MM.1S (cell line): ENCODE measurements at regions not wholly inside any gene's neighbourhood (a gene's known extent, or its start where the extent isn't known, plus 50 kb on each side); places are given as distances from the start of the nearest gene placed in this dataset.

Experiments
- DNase-seq: peaks from one replicate; pipeline ENCODE4 v3.0.0-alpha.2; 2015
- H2AFZ ChIP-seq: fragments of 300-600 bp; sonication (generic); 2 replicates; pipeline ENCODE4 v1.6.0; 2016; ENCODE audit warnings: antibody characterized with exemption, low read length
- H3F3A ChIP-seq: fragments of 300-600 bp; sonication (generic); 2 replicates; pipeline ENCODE4 v1.6.1; 2016; ENCODE audit warnings: mild to moderate bottlenecking, antibody characterized with exemption, low read length, moderate library complexity, mixed read lengths; ENCODE audit not compliant: insufficient read depth
- H3K27ac ChIP-seq: fragments of 300-600 bp; sonication (generic); 2 replicates; pipeline ENCODE4 v1.5.1; 2016; ENCODE audit warnings: mild to moderate bottlenecking, low read length
- H3K27me3 ChIP-seq: fragments of 300-600 bp; sonication (generic); replicated peaks from 2 replicates; pipeline ENCODE4 v1.6.0; 2016; ENCODE audit warnings: low read length; ENCODE audit not compliant: insufficient read depth
- H3K36me3 ChIP-seq: fragments of 300-600 bp; sonication (generic); replicated peaks from 2 replicates; pipeline ENCODE4 v1.6.1; 2016; ENCODE audit warnings: mild to moderate bottlenecking, low read length, mixed read lengths; ENCODE audit not compliant: insufficient read depth
- H3K4me1 ChIP-seq: fragments of 300-600 bp; sonication (generic); 2 replicates; pipeline ENCODE4 v1.6.1; 2016; ENCODE audit warnings: low read length, mixed read lengths
- H3K4me2 ChIP-seq: fragments of 300-600 bp; sonication (generic); 2 replicates; pipeline ENCODE4 v1.6.0; 2016; ENCODE audit warnings: low read depth, low read length
- H3K4me3 ChIP-seq: fragments of 300-600 bp; sonication (generic); 2 replicates; pipeline ENCODE4 v1.5.1; 2016; ENCODE audit warnings: low read length, mixed read lengths
- H3K79me2 ChIP-seq: fragments of 300-600 bp; sonication (generic); 2 replicates; pipeline ENCODE4 v1.6.1; 2016; ENCODE audit warnings: mixed run types, low read length, mixed read lengths
- H3K9ac ChIP-seq: fragments of 300-600 bp; sonication (generic); 2 replicates; pipeline ENCODE4 v1.6.1; 2016; ENCODE audit warnings: low read length, mixed read lengths
- H3K9me2 ChIP-seq: fragments of 300-600 bp; sonication (generic); replicated peaks from 2 replicates; pipeline ENCODE4 v1.6.1; 2016; ENCODE audit warnings: mild to moderate bottlenecking, low read length, mixed read lengths; ENCODE audit not compliant: insufficient read depth
- H3K9me3 ChIP-seq: fragments of 300-600 bp; sonication (generic); replicated peaks from 2 replicates; pipeline ENCODE4 v1.6.1; 2016; ENCODE audit warnings: mild to moderate bottlenecking, low read length, mixed read lengths; ENCODE audit not compliant: insufficient read depth
- H4K20me1 ChIP-seq: fragments of 300-600 bp; sonication (generic); 2 replicates; pipeline ENCODE4 v1.6.1; 2016; ENCODE audit warnings: mild to moderate bottlenecking, low read length, moderate library complexity, mixed read lengths; ENCODE audit not compliant: insufficient read depth
- EZH2 ChIP-seq: fragments of 300-600 bp; sonication (generic); optimal IDR thresholded peaks from 2 replicates; pipeline ENCODE3; 2017; ENCODE audit warnings: low read depth, mild to moderate bottlenecking, antibody characterized with exemption, low read length, mixed read lengths
- EZH2phosphoT487 ChIP-seq: fragments of 300-600 bp; sonication (generic); IDR thresholded peaks from 2 replicates; pipeline ENCODE4 v1.6.1; 2018; ENCODE audit warnings: antibody characterized with exemption, low read length
- TF ChIP-seq, protein P1 (sequence below): fragments of 300-600 bp; sonication (generic); IDR thresholded peaks from 2 replicates; pipeline ENCODE4 v1.5.1; 2016; ENCODE audit warnings: antibody characterized with exemption, low read length, mixed read lengths

DNA sequence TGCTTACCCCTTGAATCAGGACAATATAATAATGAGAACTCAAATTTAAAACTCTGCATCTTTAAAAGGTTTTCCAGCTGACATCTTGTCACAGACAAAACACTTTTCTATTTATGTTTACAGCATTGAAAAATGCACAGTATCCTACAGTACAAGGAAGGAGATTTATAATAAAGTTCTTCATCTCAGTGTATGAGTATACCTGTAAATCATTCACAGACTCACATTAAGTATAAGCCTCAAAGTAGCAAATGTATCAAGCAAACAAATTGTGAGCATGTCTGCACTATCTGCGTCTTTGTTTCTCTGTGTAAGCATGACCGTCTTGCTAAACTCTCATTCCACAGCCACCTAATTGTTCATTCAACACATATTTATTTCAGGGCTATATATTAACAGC, 52.8 kb downstream of the PPP1R2C start:
- TF ChIP-seq, protein P1, sequence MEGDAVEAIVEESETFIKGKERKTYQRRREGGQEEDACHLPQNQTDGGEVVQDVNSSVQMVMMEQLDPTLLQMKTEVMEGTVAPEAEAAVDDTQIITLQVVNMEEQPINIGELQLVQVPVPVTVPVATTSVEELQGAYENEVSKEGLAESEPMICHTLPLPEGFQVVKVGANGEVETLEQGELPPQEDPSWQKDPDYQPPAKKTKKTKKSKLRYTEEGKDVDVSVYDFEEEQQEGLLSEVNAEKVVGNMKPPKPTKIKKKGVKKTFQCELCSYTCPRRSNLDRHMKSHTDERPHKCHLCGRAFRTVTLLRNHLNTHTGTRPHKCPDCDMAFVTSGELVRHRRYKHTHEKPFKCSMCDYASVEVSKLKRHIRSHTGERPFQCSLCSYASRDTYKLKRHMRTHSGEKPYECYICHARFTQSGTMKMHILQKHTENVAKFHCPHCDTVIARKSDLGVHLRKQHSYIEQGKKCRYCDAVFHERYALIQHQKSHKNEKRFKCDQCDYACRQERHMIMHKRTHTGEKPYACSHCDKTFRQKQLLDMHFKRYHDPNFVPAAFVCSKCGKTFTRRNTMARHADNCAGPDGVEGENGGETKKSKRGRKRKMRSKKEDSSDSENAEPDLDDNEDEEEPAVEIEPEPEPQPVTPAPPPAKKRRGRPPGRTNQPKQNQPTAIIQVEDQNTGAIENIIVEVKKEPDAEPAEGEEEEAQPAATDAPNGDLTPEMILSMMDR, result no peak
- TF ChIP-seq EZH2phosphoT487 (no peak), EZH2 (no peak)
- Histone ChIP-seq H2AFZ (no peak overlapping the region), H3K9ac (no peak overlapping the region), H3K4me3 (no peak overlapping the region), H3K79me2 (no peaks in the 10 kb centered on the region), H3K27me3 (no peaks in the 10 kb centered on the region), H3K36me3 (no peaks in the 10 kb centered on the region), H3K4me1 (no peaks in the 10 kb centered on the region), H4K20me1 (no peaks in the 10 kb centered on the region), H3F3A (no peaks in the 10 kb centered on the region), H3K9me3 (no peaks in the 10 kb centered on the region), H3K27ac (no peak overlapping the region), H3K9me2 (no peaks in the 10 kb centered on the region), H3K4me2 (no peak overlapping the region)
- no peak for DNase-seq

DNA sequence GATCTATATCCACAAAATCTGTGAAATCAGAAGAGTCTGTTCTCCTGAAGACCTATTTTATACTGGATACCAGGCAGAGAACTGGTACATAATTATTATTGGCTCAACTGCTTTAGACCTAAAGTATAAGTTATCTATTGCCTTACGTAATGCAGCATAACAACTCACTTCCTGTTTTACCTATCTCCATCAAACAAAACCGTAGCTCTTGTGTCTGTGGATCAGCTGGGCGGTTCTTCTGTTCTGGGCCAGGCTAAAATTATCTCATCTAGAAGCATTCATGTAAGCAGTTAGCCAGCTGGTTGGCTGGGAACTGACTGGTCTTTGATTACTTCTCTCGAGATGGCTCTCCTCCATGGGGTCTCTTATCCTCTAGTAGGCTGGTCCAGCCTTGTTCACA, 57.8 kb downstream of the PPP1R2C start:
- DNase-seq, result no peak
- no peaks in the 10 kb centered on the region for H3K79me2 ChIP-seq
- H3K9me2 ChIP-seq, result no peaks in the 10 kb centered on the region
- H3K27me3 ChIP-seq, result no peaks in the 10 kb centered on the region
- no peak overlapping the region for H3K27ac ChIP-seq
- no peaks in the 10 kb centered on the region for H4K20me1 ChIP-seq
- H3F3A ChIP-seq, result no peaks in the 10 kb centered on the region
- no peak overlapping the region for H3K9ac ChIP-seq
- no peak overlapping the region for H2AFZ ChIP-seq
- no peaks in the 10 kb centered on the region for H3K36me3 ChIP-seq
- no peak overlapping the region for H3K4me2 ChIP-seq
- no peak overlapping the region for H3K4me3 ChIP-seq
- TF ChIP-seq EZH2phosphoT487, result no peak
- TF ChIP-seq, protein P1, result no peak
- no peak for TF ChIP-seq EZH2
- H3K9me3 ChIP-seq, result no peaks in the 10 kb centered on the region
- no peaks in the 10 kb centered on the region for H3K4me1 ChIP-seq

DNA sequence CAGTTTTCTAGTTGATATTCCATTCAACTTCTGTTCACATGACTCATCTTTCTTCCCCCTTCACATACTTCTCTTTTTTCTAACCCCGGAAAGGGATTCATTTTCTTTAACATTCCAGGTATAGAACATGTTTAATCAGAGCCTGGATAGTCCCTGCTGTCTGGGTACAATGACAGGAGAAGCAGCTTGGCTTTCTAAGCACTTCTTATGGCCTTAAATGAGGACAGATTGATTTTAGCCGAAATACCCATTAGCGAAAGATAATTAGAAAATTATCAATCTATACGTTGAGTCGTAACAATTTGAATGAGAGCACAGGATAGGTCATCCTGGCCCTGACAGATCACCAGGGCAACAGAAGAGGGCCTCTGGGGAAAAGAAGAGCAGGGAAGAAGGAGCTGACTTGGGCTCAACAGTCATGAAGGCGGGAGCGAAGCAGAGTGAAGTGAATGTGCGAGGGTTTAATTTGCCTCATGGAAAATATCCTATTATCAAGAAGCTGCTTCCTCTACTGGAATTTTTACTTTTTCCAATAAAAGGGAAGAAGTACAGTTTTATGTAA, 62.2 kb downstream of the PPP1R2C start:
- H3K4me1 ChIP-seq, result no peaks in the 10 kb centered on the region
- TF ChIP-seq EZH2 (no peak), EZH2phosphoT487 (no peak)

DNA sequence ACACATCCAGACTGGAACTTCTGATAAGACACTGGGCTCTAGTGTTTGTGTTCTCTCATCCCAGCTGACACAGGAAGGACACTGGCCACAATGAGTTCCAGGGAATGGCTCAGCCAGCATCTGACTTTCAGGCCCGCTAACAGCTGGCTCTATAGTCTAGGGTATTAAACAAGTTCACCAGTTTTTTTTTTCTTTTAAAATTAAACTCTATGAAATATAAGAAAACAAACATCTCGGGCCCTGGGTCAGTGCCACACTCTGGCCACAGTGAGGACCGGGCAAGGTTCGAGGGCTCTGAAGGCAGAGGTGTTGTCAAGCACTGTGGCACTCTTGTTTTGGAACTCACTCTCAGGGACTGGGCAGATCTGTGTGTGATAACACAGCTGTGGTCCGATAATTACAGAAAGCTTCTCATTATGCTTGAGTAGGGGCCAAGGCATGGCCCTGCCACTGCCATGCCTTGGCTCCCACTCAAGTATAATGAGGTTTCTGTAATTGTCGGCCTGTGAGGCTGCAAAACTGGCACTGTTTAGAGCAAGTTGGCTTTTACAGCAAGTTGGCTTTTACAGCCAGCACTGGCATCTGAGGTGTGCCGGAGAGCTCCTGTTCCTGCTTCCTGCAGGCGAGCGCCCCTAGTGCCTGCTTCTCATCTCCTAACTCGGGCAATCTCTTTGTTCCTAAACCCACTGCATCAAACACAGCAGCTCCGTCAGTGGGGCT, 62.8 kb downstream of the PPP1R2C start:
- no peaks in the 10 kb centered on the region for H3K79me2 ChIP-seq
- H3K36me3 ChIP-seq, result no peaks in the 10 kb centered on the region
- no peak overlapping the region for H3K4me3 ChIP-seq
- H3K4me2 ChIP-seq, result no peak overlapping the region
- H4K20me1 ChIP-seq, result no peaks in the 10 kb centered on the region
- H2AFZ ChIP-seq, result no peak overlapping the region
- no peaks in the 10 kb centered on the region for H3K27me3 ChIP-seq
- DNase-seq, result no peak
- no peak overlapping the region for H3K9ac ChIP-seq
- H3K4me1 ChIP-seq, result no peaks in the 10 kb centered on the region
- no peaks in the 10 kb centered on the region for H3K9me2 ChIP-seq
- H3K9me3 ChIP-seq, result no peaks in the 10 kb centered on the region
- TF ChIP-seq, protein P1, result no peak
- no peak for TF ChIP-seq EZH2
- TF ChIP-seq EZH2phosphoT487, result no peak
- no peak overlapping the region for H3K27ac ChIP-seq
- no peaks in the 10 kb centered on the region for H3F3A ChIP-seq

More for the DNA sequence above, 62.2 kb downstream of the PPP1R2C start:
- no peak overlapping the region for H3K4me3 ChIP-seq
- no peaks in the 10 kb centered on the region for H3F3A ChIP-seq
- no peaks in the 10 kb centered on the region for H3K36me3 ChIP-seq
- H3K9me3 ChIP-seq, result no peaks in the 10 kb centered on the region
- H3K27me3 ChIP-seq, result no peaks in the 10 kb centered on the region
- no peaks in the 10 kb centered on the region for H3K9me2 ChIP-seq
- no peak overlapping the region for H3K4me2 ChIP-seq
- H3K79me2 ChIP-seq, result no peaks in the 10 kb centered on the region
- no peak overlapping the region for H2AFZ ChIP-seq
- no peak for DNase-seq
- no peak overlapping the region for H3K9ac ChIP-seq
- no peaks in the 10 kb centered on the region for H4K20me1 ChIP-seq
- no peak overlapping the region for H3K27ac ChIP-seq
